MM.1S (cell line): ENCODE measurements at regions not wholly inside any gene's neighbourhood (a gene's known extent, or its start where the extent isn't known, plus 50 kb on each side); places are given as distances from the start of the nearest gene placed in this dataset.

Experiments
- DNase-seq: peaks from one replicate; pipeline ENCODE4 v3.0.0-alpha.2; 2015
- H2AFZ ChIP-seq: fragments of 300-600 bp; sonication (generic); 2 replicates; pipeline ENCODE4 v1.6.0; 2016; ENCODE audit warnings: antibody characterized with exemption, low read length
- H3F3A ChIP-seq: fragments of 300-600 bp; sonication (generic); 2 replicates; pipeline ENCODE4 v1.6.1; 2016; ENCODE audit warnings: mild to moderate bottlenecking, antibody characterized with exemption, low read length, moderate library complexity, mixed read lengths; ENCODE audit not compliant: insufficient read depth
- H3K27ac ChIP-seq: fragments of 300-600 bp; sonication (generic); 2 replicates; pipeline ENCODE4 v1.5.1; 2016; ENCODE audit warnings: mild to moderate bottlenecking, low read length
- H3K27me3 ChIP-seq: fragments of 300-600 bp; sonication (generic); replicated peaks from 2 replicates; pipeline ENCODE4 v1.6.0; 2016; ENCODE audit warnings: low read length; ENCODE audit not compliant: insufficient read depth
- H3K36me3 ChIP-seq: fragments of 300-600 bp; sonication (generic); replicated peaks from 2 replicates; pipeline ENCODE4 v1.6.1; 2016; ENCODE audit warnings: mild to moderate bottlenecking, low read length, mixed read lengths; ENCODE audit not compliant: insufficient read depth
- H3K4me1 ChIP-seq: fragments of 300-600 bp; sonication (generic); 2 replicates; pipeline ENCODE4 v1.6.1; 2016; ENCODE audit warnings: low read length, mixed read lengths
- H3K4me2 ChIP-seq: fragments of 300-600 bp; sonication (generic); 2 replicates; pipeline ENCODE4 v1.6.0; 2016; ENCODE audit warnings: low read depth, low read length
- H3K4me3 ChIP-seq: fragments of 300-600 bp; sonication (generic); 2 replicates; pipeline ENCODE4 v1.5.1; 2016; ENCODE audit warnings: low read length, mixed read lengths
- H3K79me2 ChIP-seq: fragments of 300-600 bp; sonication (generic); 2 replicates; pipeline ENCODE4 v1.6.1; 2016; ENCODE audit warnings: mixed run types, low read length, mixed read lengths
- H3K9ac ChIP-seq: fragments of 300-600 bp; sonication (generic); 2 replicates; pipeline ENCODE4 v1.6.1; 2016; ENCODE audit warnings: low read length, mixed read lengths
- H3K9me2 ChIP-seq: fragments of 300-600 bp; sonication (generic); replicated peaks from 2 replicates; pipeline ENCODE4 v1.6.1; 2016; ENCODE audit warnings: mild to moderate bottlenecking, low read length, mixed read lengths; ENCODE audit not compliant: insufficient read depth
- H3K9me3 ChIP-seq: fragments of 300-600 bp; sonication (generic); replicated peaks from 2 replicates; pipeline ENCODE4 v1.6.1; 2016; ENCODE audit warnings: mild to moderate bottlenecking, low read length, mixed read lengths; ENCODE audit not compliant: insufficient read depth
- H4K20me1 ChIP-seq: fragments of 300-600 bp; sonication (generic); 2 replicates; pipeline ENCODE4 v1.6.1; 2016; ENCODE audit warnings: mild to moderate bottlenecking, low read length, moderate library complexity, mixed read lengths; ENCODE audit not compliant: insufficient read depth
- EZH2 ChIP-seq: fragments of 300-600 bp; sonication (generic); optimal IDR thresholded peaks from 2 replicates; pipeline ENCODE3; 2017; ENCODE audit warnings: low read depth, mild to moderate bottlenecking, antibody characterized with exemption, low read length, mixed read lengths
- EZH2phosphoT487 ChIP-seq: fragments of 300-600 bp; sonication (generic); IDR thresholded peaks from 2 replicates; pipeline ENCODE4 v1.6.1; 2018; ENCODE audit warnings: antibody characterized with exemption, low read length
- TF ChIP-seq, protein P1 (sequence below): fragments of 300-600 bp; sonication (generic); IDR thresholded peaks from 2 replicates; pipeline ENCODE4 v1.5.1; 2016; ENCODE audit warnings: antibody characterized with exemption, low read length, mixed read lengths

GRCh38 chr11:105372206-105372605, 232.6 kb upstream of the CARD18 start:
- Histone ChIP-seq H3K4me3 (no peak overlapping the region), H3K79me2 (no peaks in the 10 kb centered on the region), H4K20me1 (no peaks in the 10 kb centered on the region), H3K27ac (no peak overlapping the region), H3K9me3 (no peaks in the 10 kb centered on the region), H2AFZ (no peak overlapping the region), H3K4me1 (no peaks in the 10 kb centered on the region), H3K9ac (no peak overlapping the region), H3F3A (no peaks in the 10 kb centered on the region), H3K9me2 (no peaks in the 10 kb centered on the region), H3K4me2 (no peak overlapping the region), H3K36me3 (no peaks in the 10 kb centered on the region), H3K27me3 (no peaks in the 10 kb centered on the region)
- no peak for DNase-seq
- TF ChIP-seq EZH2: no peak
- TF ChIP-seq, protein P1, sequence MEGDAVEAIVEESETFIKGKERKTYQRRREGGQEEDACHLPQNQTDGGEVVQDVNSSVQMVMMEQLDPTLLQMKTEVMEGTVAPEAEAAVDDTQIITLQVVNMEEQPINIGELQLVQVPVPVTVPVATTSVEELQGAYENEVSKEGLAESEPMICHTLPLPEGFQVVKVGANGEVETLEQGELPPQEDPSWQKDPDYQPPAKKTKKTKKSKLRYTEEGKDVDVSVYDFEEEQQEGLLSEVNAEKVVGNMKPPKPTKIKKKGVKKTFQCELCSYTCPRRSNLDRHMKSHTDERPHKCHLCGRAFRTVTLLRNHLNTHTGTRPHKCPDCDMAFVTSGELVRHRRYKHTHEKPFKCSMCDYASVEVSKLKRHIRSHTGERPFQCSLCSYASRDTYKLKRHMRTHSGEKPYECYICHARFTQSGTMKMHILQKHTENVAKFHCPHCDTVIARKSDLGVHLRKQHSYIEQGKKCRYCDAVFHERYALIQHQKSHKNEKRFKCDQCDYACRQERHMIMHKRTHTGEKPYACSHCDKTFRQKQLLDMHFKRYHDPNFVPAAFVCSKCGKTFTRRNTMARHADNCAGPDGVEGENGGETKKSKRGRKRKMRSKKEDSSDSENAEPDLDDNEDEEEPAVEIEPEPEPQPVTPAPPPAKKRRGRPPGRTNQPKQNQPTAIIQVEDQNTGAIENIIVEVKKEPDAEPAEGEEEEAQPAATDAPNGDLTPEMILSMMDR: no peak

GRCh38 chr11:105371311-105371710, 231.7 kb upstream of the CARD18 start:
- no peak overlapping the region for H2AFZ ChIP-seq
- no peak overlapping the region for H3K27ac ChIP-seq
- H4K20me1 ChIP-seq: no peaks in the 10 kb centered on the region
- no peak overlapping the region for H3K9ac ChIP-seq
- H3K36me3 ChIP-seq: no peaks in the 10 kb centered on the region
- no peaks in the 10 kb centered on the region for H3F3A ChIP-seq
- no peaks in the 10 kb centered on the region for H3K79me2 ChIP-seq
- no peak for DNase-seq
- no peaks in the 10 kb centered on the region for H3K27me3 ChIP-seq
- H3K4me3 ChIP-seq: no peak overlapping the region
- no peaks in the 10 kb centered on the region for H3K9me2 ChIP-seq
- no peaks in the 10 kb centered on the region for H3K4me1 ChIP-seq
- H3K4me2 ChIP-seq: no peak overlapping the region
- TF ChIP-seq EZH2: no peak
- TF ChIP-seq, protein P1: no peak
- TF ChIP-seq EZH2phosphoT487: no peak
- no peaks in the 10 kb centered on the region for H3K9me3 ChIP-seq

- Histone ChIP-seq H3K4me2 (no peak overlapping the region), H3K4me1 (no peaks in the 10 kb centered on the region), H3K36me3 (no peaks in the 10 kb centered on the region), H4K20me1 (0 out of 2 replicates have a peak, but pooled peaks cover 3% of the 10 kb centered on the region), H3K9me3 (no peaks in the 10 kb centered on the region), H3K4me3 (no peak overlapping the region), H3K27ac (no peak overlapping the region), H3K9me2 (no peaks in the 10 kb centered on the region), H2AFZ (no peak overlapping the region), H3F3A (no peaks in the 10 kb centered on the region), H3K27me3 (no peaks in the 10 kb centered on the region), H3K9ac (no peak overlapping the region), H3K79me2 (no peaks in the 10 kb centered on the region)
- TF ChIP-seq EZH2: no peak
- TF ChIP-seq, protein P1: no peak
- no peak for DNase-seq
Measured at GRCh38 chr11:105368711-105369110, 229.1 kb upstream of the CARD18 start.

- no peaks in the 10 kb centered on the region for H3K4me1 ChIP-seq
- 0 out of 2 replicates have a peak, but pooled peaks cover 3% of the 10 kb centered on the region for H4K20me1 ChIP-seq
- no peak overlapping the region for H3K27ac ChIP-seq
- no peaks in the 10 kb centered on the region for H3K9me3 ChIP-seq
- no peaks in the 10 kb centered on the region for H3K36me3 ChIP-seq
- H3K9ac ChIP-seq: no peak overlapping the region
- H3K27me3 ChIP-seq: no peaks in the 10 kb centered on the region
- no peaks in the 10 kb centered on the region for H3F3A ChIP-seq
- H3K4me3 ChIP-seq: no peak overlapping the region
- no peak overlapping the region for H3K4me2 ChIP-seq
- H3K9me2 ChIP-seq: no peaks in the 10 kb centered on the region
- no peak for TF ChIP-seq EZH2
- no peak for TF ChIP-seq EZH2phosphoT487
- TF ChIP-seq, protein P1: no peak
- H2AFZ ChIP-seq: no peak overlapping the region
- H3K79me2 ChIP-seq: no peaks in the 10 kb centered on the region
- DNase-seq: no peak
Measured at GRCh38 chr11:105367129-105367528, 227.6 kb upstream of the CARD18 start.
